ENCODE measurements at regions not wholly inside any gene's neighbourhood (a gene's known extent, or its start where the extent isn't known, plus 50 kb on each side); places are given as distances from the start of the nearest gene placed in this dataset.

DNA sequence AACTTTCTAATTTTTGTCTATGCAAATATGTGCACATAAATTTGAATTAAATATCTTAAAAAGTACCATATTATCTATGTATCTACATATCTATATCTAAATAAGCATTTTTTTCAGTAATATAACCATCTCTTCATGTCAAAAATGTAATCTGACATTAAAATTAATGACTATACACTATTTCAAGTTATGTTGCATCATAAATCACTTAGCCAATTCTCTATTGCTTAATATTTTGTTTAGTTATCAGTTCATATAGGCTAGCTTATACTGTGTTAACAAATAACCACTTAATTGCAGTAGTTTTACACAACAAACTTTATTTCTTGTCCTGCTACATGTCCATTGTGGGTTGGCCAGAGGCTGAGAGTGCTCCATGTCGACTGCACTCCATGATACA is 360.8 kb downstream of the EPM2A start:
- DNase-seq (ENCODE audit: low read depth in 2 of 2), result no peak

DNA sequence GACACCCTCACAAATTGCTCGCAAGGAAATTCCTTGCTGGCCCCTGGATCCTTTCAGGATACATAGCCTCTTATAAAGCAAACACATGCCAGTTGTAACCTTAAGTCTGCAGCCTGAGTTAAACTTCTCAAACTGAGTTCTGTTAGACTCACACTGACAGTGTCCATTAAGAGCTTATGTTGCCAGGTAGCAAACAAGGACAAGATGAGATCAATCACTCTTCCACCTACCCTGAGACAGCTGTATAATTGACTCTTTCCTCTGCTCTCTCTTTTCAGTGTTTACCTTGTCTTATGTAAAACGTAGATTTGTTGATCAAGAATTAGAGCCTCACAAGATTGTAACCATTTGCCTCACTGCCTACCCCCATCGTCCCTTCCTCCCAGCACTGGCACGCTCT is 359.8 kb downstream of the EPM2A start:
- no peak for DNase-seq (ENCODE audit: low read depth in 2 of 2)

DNA sequence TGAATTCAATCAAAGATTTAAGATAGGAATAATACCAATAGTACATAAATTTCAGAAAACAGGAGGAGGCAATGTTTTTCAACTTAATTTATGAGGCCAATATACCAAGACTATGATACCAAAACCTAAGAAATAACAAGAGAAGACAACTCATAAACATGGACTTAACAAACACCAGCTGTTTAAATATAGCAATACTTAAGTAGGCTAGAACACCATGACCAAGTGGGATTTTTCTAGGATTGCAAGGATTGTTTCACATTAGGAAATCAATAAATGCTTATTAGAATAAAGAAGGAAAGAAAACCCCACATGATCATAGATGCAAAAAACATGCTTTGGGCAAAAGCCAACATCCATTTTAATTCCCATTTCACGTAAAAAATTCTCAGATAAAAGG is 355.1 kb downstream of the EPM2A start:
- DNase-seq (ENCODE audit: low read depth in 2 of 2), result no peak

DNA sequence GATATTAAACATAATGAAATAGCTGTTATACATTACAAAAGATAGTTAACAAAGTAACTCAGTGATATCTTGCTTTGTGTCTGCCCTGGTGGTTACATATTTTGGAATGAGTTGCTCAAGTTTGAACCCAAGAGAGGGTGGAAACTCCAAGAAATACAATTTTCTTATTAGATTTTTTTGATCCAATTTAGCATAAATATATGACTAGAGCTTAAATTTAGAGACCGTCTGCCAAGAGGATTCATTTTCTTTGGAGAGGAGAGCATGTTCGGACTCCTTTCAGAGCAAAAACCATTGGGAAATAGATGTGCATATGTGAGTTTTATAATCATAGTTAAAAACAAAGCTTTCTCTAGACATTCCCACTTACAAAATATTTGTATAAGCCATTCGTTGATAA is 353.4 kb downstream of the EPM2A start:
- DNase-seq (ENCODE audit: low read depth in 2 of 2), result no peak

DNA sequence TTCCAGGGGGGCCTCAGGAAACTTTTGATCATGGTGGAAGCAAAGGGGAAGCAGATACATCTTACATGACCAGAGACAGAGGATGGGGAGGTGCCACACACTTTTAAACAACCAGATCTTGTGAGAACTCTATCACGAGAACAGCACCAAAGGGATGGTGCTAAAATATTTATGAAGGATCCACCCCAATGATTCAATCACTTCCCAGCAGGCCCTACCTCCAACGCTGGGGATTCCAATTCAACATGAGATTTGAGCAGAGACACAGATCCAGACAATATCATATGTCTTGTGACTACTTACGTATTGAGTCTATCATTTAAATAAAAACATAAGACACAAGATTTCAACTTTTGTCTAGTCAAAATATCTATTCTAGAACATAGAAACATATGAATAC is 351.9 kb downstream of the EPM2A start:
- DNase-seq (ENCODE audit: low read depth in 2 of 2), result no peak

DNA sequence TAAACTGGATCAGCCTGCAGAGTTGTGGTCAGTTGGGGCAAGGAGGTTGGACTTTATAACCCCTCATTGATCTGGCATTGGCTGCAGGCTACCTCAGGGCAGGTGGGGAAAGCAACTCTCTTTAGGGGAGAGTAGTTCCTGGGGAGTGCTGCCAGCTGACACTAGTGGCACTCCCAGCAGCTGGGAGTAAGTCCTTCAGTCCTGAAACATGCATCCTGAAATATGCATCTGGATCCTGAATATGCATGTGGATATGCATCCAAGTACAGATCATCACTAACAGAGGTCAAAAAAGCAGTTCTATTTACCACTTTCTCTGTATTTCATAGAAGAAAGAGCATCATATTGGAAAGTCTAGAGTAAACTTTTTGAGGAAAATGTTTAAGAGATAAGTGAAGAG is 350.8 kb downstream of the EPM2A start:
- no peak for DNase-seq (ENCODE audit: low read depth in 2 of 2)

DNA sequence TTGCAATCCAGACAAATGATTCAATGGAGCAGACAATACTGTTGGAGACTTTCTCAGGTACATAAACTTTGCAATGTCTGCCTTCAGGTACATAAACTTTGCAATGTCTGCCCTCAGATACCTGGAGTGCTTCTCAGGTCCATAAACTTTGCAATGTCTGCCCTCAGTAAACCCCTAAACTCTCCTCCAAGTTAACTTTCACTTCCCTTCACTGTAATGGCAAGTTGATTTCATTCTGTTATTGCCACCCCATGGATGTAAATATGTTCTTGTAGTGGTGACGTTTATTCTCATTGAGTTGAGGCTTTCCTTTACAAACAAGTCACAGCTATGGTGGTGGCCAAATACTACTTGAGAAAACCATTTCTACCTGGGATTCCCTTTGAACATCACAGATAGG is 338.8 kb downstream of the EPM2A start:
- DNase-seq (ENCODE audit: low read depth in 2 of 2), result no peak

DNA sequence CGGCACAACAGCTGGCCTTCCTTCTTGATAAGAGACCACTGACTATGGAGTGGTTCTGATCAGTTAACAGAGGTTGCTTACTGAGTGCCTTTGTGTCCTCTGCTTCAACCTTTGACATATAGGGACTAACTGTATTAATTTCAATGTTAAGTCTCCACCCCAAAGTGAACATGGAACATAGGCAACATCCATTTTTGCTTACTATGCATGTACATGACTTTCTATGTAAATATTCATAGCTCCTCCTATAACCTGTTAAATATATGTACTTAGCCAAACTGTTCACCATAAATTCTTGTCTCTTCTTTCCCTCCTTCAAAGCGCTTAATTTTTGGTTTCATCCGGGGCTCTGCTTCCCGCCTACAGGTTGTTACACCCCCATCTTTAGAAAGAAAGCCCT is 334.8 kb downstream of the EPM2A start:
- DNase-seq (ENCODE audit: low read depth in 2 of 2), result no peak

DNA sequence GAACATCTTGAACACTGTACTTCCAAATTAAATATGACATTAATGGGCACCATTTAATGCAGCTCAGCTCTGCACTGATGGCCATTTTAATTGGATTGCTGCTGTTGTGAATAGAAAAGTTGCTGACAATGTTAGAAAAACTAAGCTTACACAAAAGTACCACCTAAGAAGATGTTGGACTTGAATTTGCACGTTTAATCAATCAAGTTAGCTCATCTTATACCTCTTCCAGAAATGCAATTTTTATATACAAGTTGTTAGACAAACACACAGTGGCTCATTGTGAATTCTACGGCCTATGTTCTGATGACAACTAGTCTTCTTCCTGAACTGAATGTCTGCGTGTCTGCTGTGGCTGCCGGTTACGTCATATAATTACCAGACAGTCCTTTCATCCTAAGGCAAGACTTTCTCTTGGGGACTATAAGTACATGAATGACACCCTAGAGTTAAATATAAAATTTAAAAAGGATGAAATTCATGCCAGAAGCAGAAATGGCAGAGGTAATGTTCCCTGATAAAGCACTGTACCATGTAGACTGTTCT is 330.2 kb downstream of the EPM2A start:
- no peak for DNase-seq (ENCODE audit: low read depth in 2 of 2)

DNA sequence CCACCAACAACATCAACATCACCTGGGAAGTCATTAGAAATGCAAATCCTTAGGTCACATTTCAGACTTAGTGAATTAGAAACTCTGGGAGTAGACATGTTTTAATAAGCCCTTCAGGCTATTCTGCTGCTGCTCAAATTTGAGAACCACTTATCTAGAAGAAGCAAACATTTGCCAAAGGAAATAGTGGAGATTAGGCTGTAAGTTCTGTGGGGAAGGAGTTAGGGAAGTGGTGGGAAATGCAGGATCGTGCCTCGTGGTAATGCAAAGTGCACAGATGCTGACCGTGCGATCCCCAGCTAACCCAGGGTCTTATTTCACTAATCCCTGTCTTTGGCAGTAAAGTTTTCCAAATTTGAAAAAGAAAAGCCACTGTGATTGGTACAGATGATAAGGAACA is 328.5 kb downstream of the EPM2A start:
- no peak for DNase-seq (ENCODE audit: low read depth in 2 of 2)

DNA sequence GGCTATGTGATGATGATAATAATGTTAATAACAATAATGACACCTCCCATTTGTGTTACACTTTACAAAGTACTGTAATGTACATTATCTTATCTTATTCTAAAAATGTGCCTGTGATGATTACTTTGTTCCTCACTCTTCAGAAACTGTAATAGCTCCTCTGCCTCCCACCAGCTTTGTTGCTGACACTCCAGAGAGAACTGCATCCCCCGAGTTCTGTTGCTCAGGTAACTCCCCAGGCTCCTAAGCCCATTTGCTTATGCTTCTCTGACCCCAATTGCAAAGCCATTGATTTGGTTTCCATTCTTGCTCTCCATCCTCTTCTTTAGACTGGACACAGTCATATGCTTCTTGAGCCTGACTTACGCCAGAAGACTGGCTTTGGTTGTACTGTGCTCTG is 319.7 kb downstream of the EPM2A start:
- no peak for DNase-seq (ENCODE audit: low read depth in 2 of 2)

DNA sequence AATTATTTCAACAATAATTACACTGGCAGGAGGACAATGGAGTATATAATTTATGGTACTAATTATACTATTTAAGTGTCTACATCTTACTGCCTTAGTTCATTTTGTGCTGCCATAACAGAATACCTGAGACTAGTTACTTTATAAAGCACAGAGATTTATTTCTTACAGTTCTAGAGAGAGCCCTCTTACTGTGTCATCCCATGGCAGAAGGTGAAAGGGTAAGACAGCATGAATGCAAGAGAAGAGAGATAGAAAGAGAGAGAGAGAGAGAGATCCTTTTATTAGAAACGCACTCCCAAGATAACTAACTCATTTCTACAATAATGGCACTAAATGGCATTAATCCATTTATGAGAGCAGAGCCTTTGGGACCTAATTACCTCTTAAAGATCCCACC is 314.7 kb downstream of the EPM2A start:
- no peak for DNase-seq (ENCODE audit: low read depth in 2 of 2)

DNA sequence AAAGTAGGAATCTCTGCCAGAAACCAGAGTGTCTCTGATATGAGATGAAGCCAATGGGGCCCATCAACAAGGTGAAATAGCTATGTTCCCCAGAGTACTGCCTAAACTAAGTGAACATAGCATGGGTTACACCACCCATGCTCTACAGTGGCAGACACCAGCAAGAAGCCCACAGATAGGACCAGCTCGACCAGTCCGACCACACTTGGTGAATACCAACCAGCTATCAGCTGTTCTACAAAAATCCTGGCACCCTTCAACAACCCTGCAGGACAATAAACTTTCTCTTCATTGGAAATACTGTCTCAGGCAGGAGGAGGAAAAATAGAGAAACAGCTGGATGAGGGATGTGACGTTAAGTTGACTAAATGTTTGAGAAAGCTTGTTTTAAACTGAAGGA is 311.4 kb downstream of the EPM2A start:
- no peak for DNase-seq (ENCODE audit: low read depth in 2 of 2)

DNA sequence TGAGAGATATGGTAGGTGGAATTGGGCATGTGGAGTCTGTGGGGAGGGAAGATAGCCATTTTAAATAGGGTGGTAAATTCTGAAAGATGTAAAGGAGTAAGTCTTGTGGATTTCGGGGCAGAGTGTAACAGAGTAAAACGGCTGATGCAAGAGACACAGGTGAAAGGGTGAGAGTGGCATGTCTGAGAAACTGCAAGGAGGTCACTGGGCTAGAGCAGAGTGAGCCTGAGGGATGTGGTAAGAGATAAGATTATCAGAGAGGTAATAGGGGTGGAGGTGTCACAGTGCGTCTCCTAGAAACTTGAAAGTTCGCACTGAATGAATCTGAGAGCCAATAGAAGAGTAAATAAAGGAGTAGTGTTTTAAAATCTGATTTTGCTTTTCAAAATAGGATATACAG is 308.1 kb downstream of the EPM2A start:
- no peak for DNase-seq (ENCODE audit: low read depth in 2 of 2)

DNA sequence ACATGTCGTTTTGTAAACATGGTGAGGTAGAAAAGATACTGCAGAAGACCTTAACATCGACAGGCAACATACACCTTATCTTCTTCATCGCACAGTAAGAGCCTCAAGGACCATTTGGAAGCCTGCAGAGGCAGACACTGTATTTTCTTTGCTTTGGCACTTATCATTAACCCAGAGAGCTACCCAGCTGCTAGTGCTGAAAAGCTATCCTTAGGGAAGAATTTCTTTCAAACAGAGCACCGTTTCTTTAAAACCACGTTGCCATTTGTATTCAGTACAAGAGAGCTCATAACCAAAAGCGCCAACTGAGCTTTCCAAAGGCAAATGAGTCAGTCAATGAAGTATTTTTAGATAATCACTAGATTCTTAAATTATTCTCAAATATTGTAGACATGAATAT is 306.6 kb downstream of the EPM2A start:
- DNase-seq (ENCODE audit: low read depth in 2 of 2), result no peak

DNA sequence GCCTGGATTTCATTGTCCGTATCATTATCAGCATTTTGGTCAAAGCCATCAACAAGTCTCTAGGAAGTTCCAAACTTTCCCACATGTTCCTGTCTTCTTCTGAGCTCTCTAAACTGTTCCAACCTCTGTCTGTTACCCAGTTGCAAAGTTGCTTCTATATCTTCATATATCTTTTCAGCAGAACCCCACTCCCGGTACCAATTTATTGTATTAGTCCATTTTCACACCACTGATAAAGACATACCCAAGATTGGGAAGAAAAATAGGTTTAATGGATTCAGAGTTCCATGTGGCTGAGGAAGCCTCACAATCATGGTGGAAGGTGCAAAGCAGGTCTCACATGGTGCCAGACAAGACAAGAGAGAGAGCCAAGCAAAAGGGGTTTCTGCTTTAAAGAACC is 293.2 kb downstream of the EPM2A start:
- DNase-seq (ENCODE audit: low read depth in 2 of 2), result no peak

DNA sequence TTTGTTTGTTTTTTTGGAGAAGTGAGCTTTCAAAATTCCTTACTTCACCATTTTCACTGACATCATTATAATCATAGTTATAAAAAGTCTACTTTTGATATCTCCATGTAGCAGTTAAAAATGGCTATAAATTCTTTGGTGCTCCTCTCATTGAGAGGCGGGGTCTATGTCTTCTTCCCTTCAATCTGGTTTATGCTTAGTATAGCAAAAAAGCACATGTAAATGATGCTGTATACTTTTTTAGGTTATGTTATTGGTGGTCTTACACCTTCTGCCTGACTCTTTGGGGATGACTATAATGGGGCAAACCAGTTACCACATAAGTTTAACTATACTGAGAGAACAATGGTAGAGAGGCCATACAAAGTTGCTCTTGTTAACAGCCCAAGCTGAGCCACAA is 289.6 kb downstream of the EPM2A start:
- no peak for DNase-seq (ENCODE audit: low read depth in 2 of 2)

DNA sequence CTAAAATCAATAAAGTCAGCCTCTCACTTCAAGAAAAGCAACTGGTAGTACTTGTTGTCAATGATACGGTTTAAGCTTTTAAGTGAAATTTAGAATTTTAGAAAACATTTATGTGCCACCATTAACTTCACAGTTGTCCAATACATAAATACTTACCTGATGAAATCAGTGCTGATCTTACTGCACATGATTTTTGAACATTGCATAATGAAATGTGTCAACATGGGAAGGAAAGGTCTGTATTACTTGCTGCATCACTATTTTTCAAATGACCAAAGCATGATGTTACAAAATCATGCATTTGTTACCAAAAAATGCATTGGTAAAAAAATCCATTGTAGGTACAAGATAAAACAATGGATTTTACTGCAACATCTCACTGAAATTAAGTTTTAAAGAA is 284.3 kb downstream of the EPM2A start:
- no peak for DNase-seq (ENCODE audit: low read depth in 2 of 2)

DNA sequence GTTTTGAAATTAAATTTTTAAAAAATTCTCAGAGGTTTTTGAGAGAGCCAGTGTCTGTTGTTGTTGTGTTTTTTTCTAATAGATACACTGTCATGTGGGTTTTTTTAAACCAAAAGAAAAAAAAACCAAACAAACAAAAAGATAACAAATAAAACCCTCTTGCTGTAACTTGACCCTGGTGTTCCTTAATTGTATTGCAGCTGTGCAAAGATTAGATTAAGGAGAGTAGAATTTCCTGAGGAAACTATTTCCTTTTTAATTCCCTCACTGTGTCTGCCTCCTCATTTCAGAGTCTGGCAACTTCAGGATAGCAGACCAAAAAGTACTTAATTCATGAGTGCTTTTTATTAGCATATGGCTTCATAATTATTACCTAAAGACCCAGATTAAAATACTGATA is 281.9 kb downstream of the EPM2A start:
- DNase-seq (ENCODE audit: low read depth in 2 of 2), result no peak

DNA sequence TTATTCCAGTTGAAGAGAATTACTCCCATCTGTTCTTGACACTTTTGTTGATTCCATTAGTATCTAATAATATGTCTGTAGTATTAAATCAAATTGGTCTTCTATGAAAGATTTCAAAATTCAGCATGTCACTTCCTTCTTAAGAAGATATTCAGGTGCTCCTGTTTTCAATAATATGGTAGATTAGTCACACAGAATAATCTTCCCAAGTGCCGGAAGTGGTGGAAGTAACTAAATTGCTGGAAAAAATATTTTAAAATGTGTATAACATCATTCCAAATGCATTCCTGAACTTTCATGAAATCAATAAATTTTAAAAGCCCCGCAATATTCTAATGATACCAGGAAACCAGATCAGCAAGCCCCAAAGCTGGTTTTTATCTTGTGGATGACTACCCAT is 281.3 kb downstream of the EPM2A start:
- DNase-seq (ENCODE audit: low read depth in 2 of 2), result no peak

DNA sequence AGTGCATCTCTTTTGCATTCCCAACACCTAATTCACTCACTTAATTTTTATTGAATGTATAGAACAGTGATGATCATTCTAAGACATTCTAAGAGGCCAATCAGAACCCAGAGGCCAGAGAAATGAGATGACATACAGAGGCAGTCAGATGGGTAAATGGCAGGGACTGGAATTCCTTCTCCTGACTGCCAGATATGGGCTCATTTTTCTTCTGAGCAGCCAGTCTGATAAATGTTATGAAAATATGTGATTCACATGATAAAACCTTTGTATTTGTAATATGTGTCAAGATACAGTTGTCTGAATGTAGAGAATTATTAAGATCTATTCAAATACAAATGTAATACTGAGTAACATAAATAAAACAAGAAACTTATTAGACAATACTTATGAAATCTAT is 277.8 kb downstream of the EPM2A start:
- DNase-seq (ENCODE audit: low read depth in 2 of 2), result no peak

DNA sequence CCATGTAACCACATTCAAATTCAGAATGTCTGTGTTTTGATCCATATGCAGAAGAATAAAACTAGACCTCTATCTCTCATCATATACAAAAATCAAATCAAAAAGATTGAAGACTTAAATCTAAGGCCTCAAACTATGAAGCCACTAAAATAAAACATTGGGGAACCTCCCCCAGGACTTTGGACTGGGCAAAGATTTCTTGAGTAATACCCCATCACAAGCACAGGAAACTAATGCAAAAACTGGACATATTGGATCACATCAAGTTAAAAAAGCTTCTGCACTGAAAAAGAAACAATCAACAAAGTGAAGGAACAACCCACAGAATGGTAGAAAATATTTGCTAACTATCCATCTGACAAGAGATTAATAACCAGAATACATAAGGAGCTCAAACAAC is 266.8 kb downstream of the EPM2A start:
- DNase-seq (ENCODE audit: low read depth in 2 of 2), result no peak

DNA sequence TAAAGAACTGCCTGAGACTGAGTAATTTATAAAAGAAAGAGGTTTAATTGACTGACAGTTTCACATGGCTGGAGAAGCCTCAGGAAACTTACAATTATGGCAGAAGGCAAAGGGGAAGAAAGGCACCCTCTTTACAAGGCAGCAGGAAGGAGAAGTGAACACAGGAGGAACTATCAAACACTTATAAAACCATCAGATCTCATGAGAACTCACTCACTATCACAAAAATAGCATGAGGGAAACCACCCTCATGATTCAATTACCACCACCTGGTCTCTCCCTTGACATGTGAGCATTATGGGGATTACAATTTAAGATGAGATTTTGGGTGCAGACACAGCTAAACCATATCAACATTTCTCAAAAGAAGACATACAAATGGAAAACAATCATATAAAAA is 266.3 kb downstream of the EPM2A start:
- DNase-seq (ENCODE audit: low read depth in 2 of 2), result no peak

DNA sequence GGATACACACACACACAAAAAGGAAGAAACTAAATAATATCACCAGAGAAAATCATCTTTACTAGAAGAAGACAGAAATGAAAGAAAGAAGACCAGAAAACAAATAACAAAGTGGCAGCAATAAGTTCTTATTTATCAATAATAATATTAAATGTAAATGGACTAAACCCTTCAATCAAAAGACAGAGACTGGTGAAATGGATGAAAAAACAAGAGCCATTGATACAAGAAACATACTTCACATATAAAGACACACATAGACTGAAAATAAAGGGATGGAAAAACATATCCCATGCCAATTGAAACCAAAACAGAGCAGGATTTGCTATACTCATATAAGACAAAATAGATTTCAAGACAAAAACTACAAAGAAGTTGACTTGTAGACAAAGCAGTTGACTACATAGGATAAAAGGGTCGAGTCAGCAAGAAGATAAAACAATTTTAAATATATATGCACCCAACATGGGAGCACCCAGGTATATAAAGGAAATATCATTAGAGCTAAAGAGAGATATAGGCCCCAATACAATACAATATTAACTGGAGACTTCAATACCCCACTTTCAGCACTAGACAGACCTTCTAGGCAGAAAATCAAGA is 259.4 kb downstream of the EPM2A start:
- DNase-seq (ENCODE audit: low read depth in 2 of 2), result no peak

DNA sequence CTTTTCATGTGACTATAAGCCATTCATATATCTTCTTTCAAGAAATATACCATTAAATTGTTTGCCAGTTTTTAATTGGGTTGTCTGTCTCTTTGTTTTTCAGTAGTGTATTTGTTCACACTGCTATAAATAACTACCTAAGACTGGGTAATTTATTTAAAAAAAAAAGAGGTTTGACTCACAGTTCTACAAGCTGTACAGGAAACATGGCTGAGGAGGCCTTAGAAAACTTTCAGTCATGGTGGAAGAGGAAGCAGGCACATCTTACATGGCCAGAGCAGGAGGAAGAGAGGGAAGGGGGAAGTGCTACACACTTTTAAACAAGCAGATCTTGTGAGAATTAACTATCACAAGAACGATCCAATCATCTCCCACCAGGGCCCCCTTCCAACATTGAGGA is 255.3 kb downstream of the EPM2A start:
- no peak for DNase-seq (ENCODE audit: low read depth in 2 of 2)

Data from stimulated activated CD8-positive, alpha-beta memory T cell treated with anti-CD3 and anti-CD28 coated beads, Interleukin-15, amount 100 ng/mL, for 4 hours (primary cell).